GM18907 (cell line): ENCODE measurements at regions not wholly inside any gene's neighbourhood (a gene's known extent, or its start where the extent isn't known, plus 50 kb on each side); places are given as distances from the start of the nearest gene placed in this dataset.

Experiments
- ATAC-seq: cut with Tn5 transposase; IDR thresholded peaks from one replicate; pipeline ENCODE4 v1.9.1; 2021; ENCODE audit warnings: mild to moderate bottlenecking, moderate library complexity; ENCODE audit not compliant: unreplicated experiment

- ATAC-seq = no peak
Measured at GRCh38 chr2:134133622-134134312, 120.1 kb upstream of the MGAT5 start.

- no peak for ATAC-seq
Measured at GRCh38 chr2:134134313-134134706, 119.6 kb upstream of the MGAT5 start.

GRCh38 chr2:134134827-134135226, 119.0 kb upstream of the MGAT5 start:
- ATAC-seq = no peak

GRCh38 chr2:134135793-134136192, 118.1 kb upstream of the MGAT5 start:
- no peak for ATAC-seq

GRCh38 chr2:134136731-134137130, 117.1 kb upstream of the MGAT5 start:
- ATAC-seq = peak; percentile 24

- ATAC-seq = peak; percentile 68
Measured at GRCh38 chr2:134137182-134137611, 116.7 kb upstream of the MGAT5 start.

GRCh38 chr2:134138115-134138514, 115.8 kb upstream of the MGAT5 start:
- ATAC-seq = no peak

GRCh38 chr2:134139611-134140010, 114.3 kb upstream of the MGAT5 start:
- ATAC-seq = no peak

- no peak for ATAC-seq
Measured at GRCh38 chr2:134140251-134140661, 113.6 kb upstream of the MGAT5 start.

GRCh38 chr2:134141598-134142340, 112.1 kb upstream of the MGAT5 start:
- no peak for ATAC-seq

GRCh38 chr2:134142341-134142738, 111.5 kb upstream of the MGAT5 start:
- ATAC-seq = no peak

GRCh38 chr2:134142903-134143302, 111.0 kb upstream of the MGAT5 start:
- ATAC-seq = no peak

GRCh38 chr2:134143568-134143967, 110.3 kb upstream of the MGAT5 start:
- no peak for ATAC-seq

GRCh38 chr2:134144081-134144596, 109.7 kb upstream of the MGAT5 start:
- no peak for ATAC-seq

- no peak for ATAC-seq
Measured at GRCh38 chr2:134144651-134145050, 109.2 kb upstream of the MGAT5 start.

- ATAC-seq = no peak
Measured at GRCh38 chr2:134145519-134145918, 108.4 kb upstream of the MGAT5 start.

GRCh38 chr2:134146161-134146560, 107.7 kb upstream of the MGAT5 start:
- ATAC-seq = no peak

GRCh38 chr2:134146620-134147019, 107.3 kb upstream of the MGAT5 start:
- no peak for ATAC-seq

- no peak for ATAC-seq
Measured at GRCh38 chr2:134148172-134148571, 105.7 kb upstream of the MGAT5 start.

- ATAC-seq = no peak
Measured at GRCh38 chr2:134148843-134149472, 104.9 kb upstream of the MGAT5 start.

GRCh38 chr2:134149904-134150303, 104.0 kb upstream of the MGAT5 start:
- ATAC-seq = no peak

- no peak for ATAC-seq
Measured at GRCh38 chr2:134150760-134151159, 103.1 kb upstream of the MGAT5 start.
